22Rv1 (cell line): ENCODE measurements at regions not wholly inside any gene's neighbourhood (a gene's known extent, or its start where the extent isn't known, plus 50 kb on each side); places are given as distances from the start of the nearest gene placed in this dataset.

ENCODE experiments used
- ZFX ChIP-seq: fragments of 450-650 bp; IDR thresholded peaks from 2 replicates; pipeline ENCODE4 v1.6.1; 2017; ENCODE audit warnings: antibody characterized with exemption, borderline replicate concordance
- TF ChIP-seq, protein P1 (sequence below): fragments of 450-650 bp; IDR thresholded peaks from 2 replicates; pipeline ENCODE4 v1.5.1; 2017; ENCODE audit warnings: mild to moderate bottlenecking

DNA sequence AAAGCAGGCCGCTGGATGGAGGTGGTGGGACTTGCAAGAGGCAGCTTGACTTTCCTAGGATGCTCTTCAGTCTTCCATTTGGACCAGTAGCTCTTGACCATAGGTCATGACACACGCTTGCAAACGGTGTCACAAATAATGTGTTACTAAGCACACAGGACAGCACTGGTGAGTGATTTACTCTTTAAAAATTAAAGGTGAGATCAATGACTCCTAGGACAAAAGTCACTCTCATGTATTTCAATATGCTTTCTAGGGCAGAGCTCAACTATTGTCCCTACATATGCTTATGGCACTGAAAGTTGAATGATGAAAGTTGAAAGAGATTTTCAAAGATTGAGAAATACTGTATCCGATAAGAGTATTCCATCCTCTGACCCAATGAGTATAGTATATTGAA lies 496.7 kb downstream of the EBF1 start:
- TF ChIP-seq, protein P1, sequence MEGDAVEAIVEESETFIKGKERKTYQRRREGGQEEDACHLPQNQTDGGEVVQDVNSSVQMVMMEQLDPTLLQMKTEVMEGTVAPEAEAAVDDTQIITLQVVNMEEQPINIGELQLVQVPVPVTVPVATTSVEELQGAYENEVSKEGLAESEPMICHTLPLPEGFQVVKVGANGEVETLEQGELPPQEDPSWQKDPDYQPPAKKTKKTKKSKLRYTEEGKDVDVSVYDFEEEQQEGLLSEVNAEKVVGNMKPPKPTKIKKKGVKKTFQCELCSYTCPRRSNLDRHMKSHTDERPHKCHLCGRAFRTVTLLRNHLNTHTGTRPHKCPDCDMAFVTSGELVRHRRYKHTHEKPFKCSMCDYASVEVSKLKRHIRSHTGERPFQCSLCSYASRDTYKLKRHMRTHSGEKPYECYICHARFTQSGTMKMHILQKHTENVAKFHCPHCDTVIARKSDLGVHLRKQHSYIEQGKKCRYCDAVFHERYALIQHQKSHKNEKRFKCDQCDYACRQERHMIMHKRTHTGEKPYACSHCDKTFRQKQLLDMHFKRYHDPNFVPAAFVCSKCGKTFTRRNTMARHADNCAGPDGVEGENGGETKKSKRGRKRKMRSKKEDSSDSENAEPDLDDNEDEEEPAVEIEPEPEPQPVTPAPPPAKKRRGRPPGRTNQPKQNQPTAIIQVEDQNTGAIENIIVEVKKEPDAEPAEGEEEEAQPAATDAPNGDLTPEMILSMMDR = no peak
- no peak for TF ChIP-seq ZFX
